HG03575 (cell line): ENCODE measurements at regions not wholly inside any gene's neighbourhood (a gene's known extent, or its start where the extent isn't known, plus 50 kb on each side); places are given as distances from the start of the nearest gene placed in this dataset.

ENCODE experiments used
- ATAC-seq: cut with Tn5 transposase; IDR thresholded peaks from one replicate; pipeline ENCODE4 v1.9.1; 2021; ENCODE audit not compliant: unreplicated experiment, insufficient number of reproducible peaks, low FRiP score; ENCODE audit errors: extremely low read depth

- no peak for ATAC-seq
These were observed 1726.5 kb downstream of the MAT2B start for GRCh38 chr5:165231821-165232508.

GRCh38 chr5:165232509-165233028, 1727.2 kb downstream of the MAT2B start:
- ATAC-seq, result no peak

- ATAC-seq, result no peak
These were observed 1736.4 kb downstream of the MAT2B start for GRCh38 chr5:165241811-165242210.

- ATAC-seq, result no peak
These were observed 1737.2 kb downstream of the MAT2B start for GRCh38 chr5:165242646-165243045.

- no peak for ATAC-seq
These were observed 1739.0 kb downstream of the MAT2B start for GRCh38 chr5:165244407-165244806.

- no peak for ATAC-seq
These were observed 1752.9 kb downstream of the MAT2B start for GRCh38 chr5:165258197-165258771.

GRCh38 chr5:165260426-165260825, 1755.0 kb downstream of the MAT2B start:
- ATAC-seq, result no peak

- no peak for ATAC-seq
These were observed 1758.1 kb downstream of the MAT2B start for GRCh38 chr5:165263536-165263935.

- no peak for ATAC-seq
These were observed 1761.5 kb downstream of the MAT2B start for GRCh38 chr5:165266939-165267338.

- ATAC-seq, result no peak
These were observed 1767.0 kb downstream of the MAT2B start for GRCh38 chr5:165272436-165272835.

GRCh38 chr5:165277661-165278060, 1772.2 kb downstream of the MAT2B start:
- ATAC-seq, result no peak

GRCh38 chr5:165282491-165282890, 1777.1 kb downstream of the MAT2B start:
- ATAC-seq, result no peak

GRCh38 chr5:165286692-165287091, 1781.3 kb downstream of the MAT2B start:
- ATAC-seq, result no peak

GRCh38 chr5:165290535-165290934, 1785.1 kb downstream of the MAT2B start:
- no peak for ATAC-seq

GRCh38 chr5:165296401-165297130, 1791.1 kb downstream of the MAT2B start:
- ATAC-seq, result no peak

- ATAC-seq, result no peak
These were observed 1798.9 kb downstream of the MAT2B start for GRCh38 chr5:165304193-165304827.

GRCh38 chr5:165305596-165305995, 1800.2 kb downstream of the MAT2B start:
- no peak for ATAC-seq

GRCh38 chr5:165309446-165309845, 1804.0 kb downstream of the MAT2B start:
- ATAC-seq, result no peak

GRCh38 chr5:165310031-165310430, 1804.6 kb downstream of the MAT2B start:
- ATAC-seq, result no peak

GRCh38 chr5:165321912-165322311, 1816.5 kb downstream of the MAT2B start:
- ATAC-seq, result no peak
